ENCODE measurements at regions not wholly inside any gene's neighbourhood (a gene's known extent, or its start where the extent isn't known, plus 50 kb on each side); places are given as distances from the start of the nearest gene placed in this dataset.

DNA sequence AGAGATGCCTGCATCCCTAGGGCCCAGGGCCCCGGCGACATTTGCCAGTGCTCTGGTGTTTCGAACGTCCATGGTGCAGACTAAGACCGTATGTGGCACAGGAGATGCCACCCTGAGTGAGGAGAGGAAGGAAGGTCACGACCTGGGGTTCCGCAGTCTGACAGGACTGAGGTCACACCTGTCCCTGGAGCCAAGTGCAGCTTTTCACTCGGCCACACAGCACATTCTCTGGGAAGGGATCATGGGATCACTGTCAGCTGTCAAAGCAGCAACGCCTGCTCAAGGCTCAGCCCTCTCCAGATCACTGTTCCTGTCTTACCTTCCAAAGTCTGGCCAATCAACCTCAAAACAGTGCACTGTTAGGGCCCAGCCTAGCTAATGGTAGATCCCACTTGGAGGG is 243.6 kb downstream of the SIPA1L2 start:
- Histone ChIP-seq H3K27me3 (ENCODE audit: insufficient read depth, insufficient read length) (no peaks in the 10 kb centered on the region), H3K9me3 (ENCODE audit: insufficient read depth, low read length) (no peaks in the 10 kb centered on the region), H3K4me1 (ENCODE audit: insufficient read depth, insufficient read length) (peaks cover 11% of the 10 kb centered on the region), H3K36me3 (ENCODE audit: insufficient read depth, insufficient read length, low read length) (no peaks in the 10 kb centered on the region), H3K9ac (ENCODE audit: insufficient read length, low read depth) (no peak overlapping the region), H3K4me3 (ENCODE audit: insufficient read length, low read depth) (no peak overlapping the region)
- no peak for DNase-seq (ENCODE audit: low read depth, low spot score)
- TF ChIP-seq YY1 (IDR thresholded peaks at IDR 0.05; ENCODE audit: insufficient read depth, insufficient read length): no peak
- no peak for TF ChIP-seq ZNF274 (IDR thresholded peaks at IDR 0.05; ENCODE audit: low read depth, low read length)
- TF ChIP-seq SUZ12 (IDR thresholded peaks at IDR 0.05; ENCODE audit: extremely low read depth, insufficient read depth, insufficient read length): no peak

DNA sequence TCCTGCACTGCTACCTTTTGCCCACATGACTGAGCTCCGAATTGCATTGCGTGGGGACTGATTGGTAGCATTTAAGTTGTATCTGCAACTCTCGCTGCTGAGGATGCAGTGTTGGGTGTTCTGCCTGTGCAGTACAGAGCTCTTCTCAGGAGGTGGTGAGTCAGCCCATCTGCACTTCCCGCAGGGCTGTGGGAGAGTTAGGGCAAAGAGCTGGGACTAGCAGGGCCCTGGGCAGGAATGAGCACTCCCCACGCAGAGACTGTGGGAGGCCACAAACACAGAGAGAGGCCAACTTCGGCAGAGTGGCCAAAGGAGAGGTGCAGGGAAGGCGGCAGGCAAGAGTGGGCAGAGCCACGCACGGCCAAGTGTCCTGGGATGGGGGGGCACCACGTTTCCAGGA is 244.7 kb downstream of the SIPA1L2 start:
- H3K4me3 ChIP-seq (ENCODE audit: insufficient read length, low read depth): no peak overlapping the region
- DNase-seq (ENCODE audit: low read depth, low spot score): no peak
- H3K4me1 ChIP-seq (ENCODE audit: insufficient read depth, insufficient read length): peaks cover 11% of the 10 kb centered on the region
- no peaks in the 10 kb centered on the region for H3K27me3 ChIP-seq (ENCODE audit: insufficient read depth, insufficient read length)
- no peak overlapping the region for H3K9ac ChIP-seq (ENCODE audit: insufficient read length, low read depth)
- H3K36me3 ChIP-seq (ENCODE audit: insufficient read depth, insufficient read length, low read length): no peaks in the 10 kb centered on the region
- TF ChIP-seq ZNF274 (IDR thresholded peaks at IDR 0.05; ENCODE audit: low read depth, low read length) (no peak), SUZ12 (IDR thresholded peaks at IDR 0.05; ENCODE audit: extremely low read depth, insufficient read depth, insufficient read length) (no peak), YY1 (IDR thresholded peaks at IDR 0.05; ENCODE audit: insufficient read depth, insufficient read length) (no peak)
- no peaks in the 10 kb centered on the region for H3K9me3 ChIP-seq (ENCODE audit: insufficient read depth, low read length)

DNA sequence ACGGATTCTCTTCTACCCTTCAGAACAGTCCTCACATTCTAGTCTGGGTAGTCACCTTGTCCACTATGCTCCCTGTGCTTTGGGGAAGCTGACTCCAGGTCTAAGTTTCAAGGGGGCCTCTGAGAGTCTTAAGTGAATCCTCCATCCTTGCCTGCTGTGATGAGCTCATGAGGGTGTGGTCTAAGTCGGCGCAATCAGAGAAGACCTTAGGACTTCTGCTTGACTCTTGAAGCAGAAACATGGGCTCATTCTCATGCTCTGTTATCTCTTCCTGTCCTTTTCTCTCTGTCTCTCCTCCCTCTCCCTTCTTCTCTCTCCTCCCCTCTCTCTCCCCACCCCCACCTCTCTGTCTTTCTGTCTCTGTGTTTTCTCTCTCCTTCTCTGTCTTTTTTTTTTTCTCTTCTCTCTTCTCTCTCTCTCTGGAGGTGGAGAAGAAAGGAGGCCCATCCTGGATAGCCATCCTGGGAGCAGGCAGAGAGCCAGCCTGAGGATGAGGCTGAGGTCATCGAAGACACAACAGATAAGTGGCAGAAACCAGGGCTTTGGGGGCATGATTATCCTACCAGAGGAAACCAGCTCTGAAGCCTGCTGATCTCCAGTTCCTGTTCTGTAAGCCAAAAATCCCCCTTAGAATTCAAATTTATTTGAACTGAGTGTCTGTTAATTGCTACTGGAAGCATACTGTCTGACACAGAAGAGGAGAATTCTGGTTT is 245.6 kb downstream of the SIPA1L2 start:
- H3K27me3 ChIP-seq (ENCODE audit: insufficient read depth, insufficient read length): no peaks in the 10 kb centered on the region
- TF ChIP-seq ZNF274 (IDR thresholded peaks at IDR 0.05; ENCODE audit: low read depth, low read length) (no peak), SUZ12 (IDR thresholded peaks at IDR 0.05; ENCODE audit: extremely low read depth, insufficient read depth, insufficient read length) (no peak), YY1 (IDR thresholded peaks at IDR 0.05; ENCODE audit: insufficient read depth, insufficient read length) (no peak)

DNA sequence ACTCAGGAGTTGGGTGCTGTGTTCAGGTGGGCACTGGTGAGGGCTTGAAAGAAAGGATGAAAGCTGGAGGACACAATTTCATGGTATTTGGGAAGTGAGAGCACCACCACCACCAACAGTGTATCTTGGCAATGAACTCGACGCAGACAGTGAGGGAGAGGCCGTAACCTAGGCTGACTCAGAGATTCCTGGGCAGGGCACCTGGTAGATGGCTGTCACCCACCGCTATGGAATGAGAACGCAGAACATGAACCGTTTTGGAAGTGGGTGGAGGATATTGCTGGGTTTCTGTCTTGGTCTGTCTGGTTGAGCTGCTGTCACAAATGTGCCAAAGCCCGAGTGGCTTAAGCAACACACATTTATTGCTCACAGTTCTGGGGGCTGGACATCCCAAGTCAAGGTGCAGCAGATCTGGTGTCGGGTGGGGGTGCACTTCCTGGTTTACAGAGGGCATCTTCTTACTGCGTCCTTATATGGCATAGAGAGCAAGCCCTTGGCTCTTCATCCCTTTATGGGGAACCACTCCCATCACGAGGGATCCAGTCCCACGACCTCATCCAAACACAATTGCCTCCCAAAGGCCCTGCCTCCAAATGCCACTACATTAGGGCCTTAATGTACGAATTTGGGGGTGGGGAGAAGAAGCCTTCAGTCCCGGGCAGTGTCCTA is 246.3 kb downstream of the SIPA1L2 start:
- no peak overlapping the region for H3K4me3 ChIP-seq (ENCODE audit: insufficient read length, low read depth)

More for the DNA sequence above, 245.6 kb downstream of the SIPA1L2 start:
- Histone ChIP-seq H3K4me3 (ENCODE audit: insufficient read length, low read depth) (no peak overlapping the region), H3K9me3 (ENCODE audit: insufficient read depth, low read length) (no peaks in the 10 kb centered on the region), H3K4me1 (ENCODE audit: insufficient read depth, insufficient read length) (peaks cover 11% of the 10 kb centered on the region), H3K9ac (ENCODE audit: insufficient read length, low read depth) (no peak overlapping the region), H3K36me3 (ENCODE audit: insufficient read depth, insufficient read length, low read length) (no peaks in the 10 kb centered on the region)
- no peak for DNase-seq (ENCODE audit: low read depth, low spot score)

DNA sequence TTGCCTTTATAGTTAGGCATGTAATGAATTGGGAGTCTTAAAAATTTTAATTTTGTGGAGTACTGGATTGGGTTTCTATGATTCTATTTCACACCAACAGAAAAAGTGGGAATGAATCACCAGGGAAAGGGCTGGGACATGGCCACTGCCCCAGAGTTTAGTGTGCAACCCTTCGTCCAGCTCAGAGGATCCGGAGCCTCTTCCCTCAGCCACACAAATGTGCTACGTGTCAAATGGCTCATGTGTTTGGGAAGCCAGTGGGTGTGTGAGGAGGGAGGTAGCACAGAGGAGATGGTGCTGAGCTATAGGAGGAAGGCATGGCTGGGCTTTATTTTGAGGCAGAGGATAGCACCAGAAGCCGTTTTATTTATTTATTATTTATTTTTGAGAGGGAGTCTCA is 247.3 kb downstream of the SIPA1L2 start:
- no peak for DNase-seq (ENCODE audit: low read depth, low spot score)
- TF ChIP-seq SUZ12 (IDR thresholded peaks at IDR 0.05; ENCODE audit: extremely low read depth, insufficient read depth, insufficient read length) (no peak), ZNF274 (IDR thresholded peaks at IDR 0.05; ENCODE audit: low read depth, low read length) (no peak), YY1 (IDR thresholded peaks at IDR 0.05; ENCODE audit: insufficient read depth, insufficient read length) (no peak)
- peaks cover 17% of the 10 kb centered on the region for H3K4me1 ChIP-seq (ENCODE audit: insufficient read depth, insufficient read length)

More for the DNA sequence above, 246.3 kb downstream of the SIPA1L2 start:
- no peak for DNase-seq (ENCODE audit: low read depth, low spot score)
- peaks cover 12% of the 10 kb centered on the region for H3K4me1 ChIP-seq (ENCODE audit: insufficient read depth, insufficient read length)
- no peaks in the 10 kb centered on the region for H3K36me3 ChIP-seq (ENCODE audit: insufficient read depth, insufficient read length, low read length)
- H3K9me3 ChIP-seq (ENCODE audit: insufficient read depth, low read length): no peaks in the 10 kb centered on the region
- TF ChIP-seq SUZ12 (IDR thresholded peaks at IDR 0.05; ENCODE audit: extremely low read depth, insufficient read depth, insufficient read length): no peak
- H3K27me3 ChIP-seq (ENCODE audit: insufficient read depth, insufficient read length): no peaks in the 10 kb centered on the region
- H3K9ac ChIP-seq (ENCODE audit: insufficient read length, low read depth): no peak overlapping the region

DNA sequence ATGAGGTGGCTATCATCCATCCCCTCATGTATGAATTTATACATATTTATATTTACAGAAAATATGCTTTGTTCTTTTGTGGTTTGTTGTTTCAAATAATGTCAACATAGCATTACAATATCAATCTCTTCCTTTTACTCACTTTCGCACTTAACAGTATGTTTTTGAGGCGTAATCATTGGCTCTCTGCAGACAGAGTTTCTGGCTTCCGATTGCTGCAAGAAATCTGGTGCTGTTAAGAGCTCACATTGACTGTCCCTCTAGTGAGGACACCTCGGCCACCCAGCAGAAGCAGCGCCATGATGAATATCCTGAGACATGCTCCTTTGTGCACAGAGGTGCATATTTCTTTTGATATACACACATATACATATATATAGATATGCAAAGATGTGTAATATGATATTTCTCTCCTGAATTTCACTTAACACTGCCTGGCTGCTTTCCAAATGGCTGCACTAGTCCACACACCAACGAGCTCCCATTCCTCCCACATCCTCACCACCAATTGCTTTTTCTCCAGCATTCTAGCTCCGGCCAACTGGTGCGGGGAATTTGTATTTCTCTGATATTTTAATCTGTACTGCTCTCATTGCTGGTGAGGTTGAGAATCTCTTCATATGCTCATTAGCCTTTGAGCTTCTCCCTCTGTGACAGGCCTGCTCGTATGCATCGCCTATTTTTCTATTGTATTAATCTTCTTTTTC is 248.4 kb downstream of the SIPA1L2 start:
- no peaks in the 10 kb centered on the region for H3K36me3 ChIP-seq (ENCODE audit: insufficient read depth, insufficient read length, low read length)

More for the DNA sequence above, 247.3 kb downstream of the SIPA1L2 start:
- Histone ChIP-seq H3K9ac (ENCODE audit: insufficient read length, low read depth) (no peak overlapping the region), H3K27me3 (ENCODE audit: insufficient read depth, insufficient read length) (no peaks in the 10 kb centered on the region), H3K9me3 (ENCODE audit: insufficient read depth, low read length) (no peaks in the 10 kb centered on the region), H3K36me3 (ENCODE audit: insufficient read depth, insufficient read length, low read length) (no peaks in the 10 kb centered on the region), H3K4me3 (ENCODE audit: insufficient read length, low read depth) (no peak overlapping the region)

DNA sequence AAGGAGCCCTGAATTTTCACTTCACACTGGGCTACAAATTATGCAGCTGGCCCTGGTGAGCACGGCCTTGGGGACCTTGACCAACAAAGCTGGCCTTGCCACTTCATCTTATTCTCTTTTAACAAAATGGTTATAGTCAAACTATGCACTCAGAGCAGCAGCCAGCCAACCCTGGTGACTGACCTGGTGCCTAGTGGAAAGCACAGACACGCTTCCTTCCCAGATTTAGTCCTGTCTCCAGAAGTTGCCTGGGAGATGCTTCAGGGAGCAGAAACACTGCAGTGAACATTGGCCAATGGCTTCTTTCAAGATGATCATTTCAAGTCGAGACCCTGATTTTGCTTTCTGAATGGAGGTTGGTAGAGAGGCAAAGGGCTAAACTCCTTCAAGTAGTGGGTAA is 249.3 kb downstream of the SIPA1L2 start:
- Histone ChIP-seq H3K9ac (ENCODE audit: insufficient read length, low read depth) (no peak overlapping the region), H3K27me3 (ENCODE audit: insufficient read depth, insufficient read length) (no peaks in the 10 kb centered on the region), H3K9me3 (ENCODE audit: insufficient read depth, low read length) (no peaks in the 10 kb centered on the region), H3K4me1 (ENCODE audit: insufficient read depth, insufficient read length) (peaks cover 17% of the 10 kb centered on the region), H3K4me3 (ENCODE audit: insufficient read length, low read depth) (no peak overlapping the region), H3K36me3 (ENCODE audit: insufficient read depth, insufficient read length, low read length) (no peaks in the 10 kb centered on the region)
- no peak for DNase-seq (ENCODE audit: low read depth, low spot score)
- TF ChIP-seq SUZ12 (IDR thresholded peaks at IDR 0.05; ENCODE audit: extremely low read depth, insufficient read depth, insufficient read length) (no peak), ZNF274 (IDR thresholded peaks at IDR 0.05; ENCODE audit: low read depth, low read length) (no peak), YY1 (IDR thresholded peaks at IDR 0.05; ENCODE audit: insufficient read depth, insufficient read length) (no peak)

More for the DNA sequence above, 248.4 kb downstream of the SIPA1L2 start:
- H3K4me1 ChIP-seq (ENCODE audit: insufficient read depth, insufficient read length): peaks cover 17% of the 10 kb centered on the region
- H3K9me3 ChIP-seq (ENCODE audit: insufficient read depth, low read length): no peaks in the 10 kb centered on the region
- DNase-seq (ENCODE audit: low read depth, low spot score): no peak
- H3K27me3 ChIP-seq (ENCODE audit: insufficient read depth, insufficient read length): no peaks in the 10 kb centered on the region
- H3K9ac ChIP-seq (ENCODE audit: insufficient read length, low read depth): no peak overlapping the region
- TF ChIP-seq YY1 (IDR thresholded peaks at IDR 0.05; ENCODE audit: insufficient read depth, insufficient read length): no peak
- TF ChIP-seq ZNF274 (IDR thresholded peaks at IDR 0.05; ENCODE audit: low read depth, low read length): no peak
- TF ChIP-seq SUZ12 (IDR thresholded peaks at IDR 0.05; ENCODE audit: extremely low read depth, insufficient read depth, insufficient read length): no peak
- no peak overlapping the region for H3K4me3 ChIP-seq (ENCODE audit: insufficient read length, low read depth)
